Activated CD4-positive, alpha-beta T cell treated with anti-CD3 and anti-CD28 coated beads, Interleukin-2, amount 50 U/mL, for 48 hours (primary cell): ENCODE measurements at regions not wholly inside any gene's neighbourhood (a gene's known extent, or its start where the extent isn't known, plus 50 kb on each side); places are given as distances from the start of the nearest gene placed in this dataset.
"Not testable (repeated sequence)": the region's sequence is repeated elsewhere in the genome, so short reads cannot be mapped to it uniquely, and the experiment has no call there.

ENCODE experiments used
- DNase-seq, 2 experiments: peaks; one replicate each; pipeline ENCODE4 v3.0.0-alpha.2; 2020

DNA sequence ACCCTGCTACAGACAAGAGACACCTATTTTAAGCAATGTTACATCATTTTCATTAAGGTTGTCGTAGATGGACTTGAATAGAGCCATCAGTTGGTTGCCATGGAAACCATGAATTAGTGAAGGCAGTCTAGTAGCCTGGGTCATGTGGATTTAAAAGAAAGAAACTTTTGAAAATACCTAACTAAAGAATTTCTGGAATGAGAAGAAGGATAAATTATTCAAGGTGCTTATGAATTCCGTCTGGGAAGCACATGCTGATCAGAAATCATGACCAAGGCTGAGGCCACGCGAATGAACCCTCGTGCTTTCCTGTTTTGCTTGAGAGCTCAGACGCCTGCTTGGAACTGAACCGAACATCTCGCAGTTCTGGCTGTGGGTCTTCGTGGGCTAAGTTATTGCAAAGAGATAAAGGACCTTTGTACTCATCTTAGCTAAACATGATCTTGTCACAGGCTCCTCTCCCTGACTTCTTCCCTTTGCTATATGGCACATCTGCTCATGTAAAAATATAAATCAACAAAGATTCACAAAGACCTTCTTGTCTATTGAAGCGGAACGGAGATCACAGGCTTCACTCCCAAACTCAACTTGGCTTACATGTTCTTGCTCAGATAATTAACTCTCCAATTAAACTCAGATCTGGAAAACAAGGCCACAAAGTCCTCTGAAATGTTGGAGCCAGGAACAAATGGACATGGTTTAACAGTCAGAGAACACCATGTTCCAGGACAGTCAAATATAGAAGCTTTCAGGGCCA lies 140.2 kb downstream of the NUFIP1 start:
- DNase-seq = no peak

DNA sequence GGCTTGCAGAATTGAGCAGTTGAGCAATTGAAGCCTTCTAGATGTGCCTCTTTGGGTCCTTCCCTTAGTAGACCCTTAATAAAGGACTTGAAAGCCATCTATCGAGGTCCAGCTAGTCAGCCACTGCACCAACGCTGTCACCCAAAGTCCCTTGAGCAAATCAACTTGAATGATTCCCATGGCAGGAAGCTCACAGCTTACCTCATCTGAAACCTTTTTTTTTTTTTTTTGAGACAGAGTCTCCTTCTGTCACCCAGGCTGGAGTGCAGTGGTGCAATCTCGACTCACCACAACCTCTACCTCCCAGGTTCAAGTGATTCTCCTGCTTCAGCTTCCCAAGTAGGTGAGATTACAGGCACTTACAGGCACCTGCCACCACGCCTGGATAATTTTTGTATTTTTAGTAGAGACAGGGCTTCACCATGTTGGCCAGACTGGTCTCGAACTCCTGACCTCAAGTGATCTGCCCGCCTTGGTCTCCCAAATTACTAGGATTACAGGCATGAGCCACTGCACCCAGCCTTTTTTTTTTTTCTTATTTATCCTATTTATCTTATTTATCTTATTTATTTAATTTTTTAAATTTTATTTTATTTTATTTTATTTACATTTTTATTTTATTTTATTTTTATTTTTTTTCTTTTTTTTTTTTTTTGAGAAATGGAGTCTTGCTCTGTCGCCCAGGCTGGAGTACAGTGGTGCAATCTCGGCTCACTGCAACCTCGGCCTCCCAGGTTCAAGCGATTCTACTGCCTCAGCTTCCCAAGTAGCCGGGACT lies 143.8 kb downstream of the NUFIP1 start:
- not testable (repeated sequence) for DNase-seq

DNA sequence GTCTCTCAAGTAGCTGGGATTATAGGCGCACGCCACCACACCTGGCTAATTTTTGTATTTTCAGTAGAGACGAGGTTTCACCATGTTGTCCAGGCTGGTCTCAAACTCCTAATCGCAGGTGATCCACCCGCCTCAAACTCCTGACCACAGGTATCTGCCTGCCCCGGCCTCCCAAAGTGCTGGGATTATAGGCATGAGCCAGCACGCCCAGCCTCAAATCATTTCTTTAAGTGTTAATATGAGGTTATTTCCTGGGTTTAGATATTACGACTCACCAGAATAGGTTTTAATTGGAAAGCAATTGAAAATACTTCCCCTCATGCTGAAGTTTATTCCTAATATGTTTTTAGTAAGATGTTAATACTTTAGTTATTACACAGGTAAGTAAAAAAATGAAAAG lies 144.5 kb downstream of the NUFIP1 start:
- DNase-seq = no peak

DNA sequence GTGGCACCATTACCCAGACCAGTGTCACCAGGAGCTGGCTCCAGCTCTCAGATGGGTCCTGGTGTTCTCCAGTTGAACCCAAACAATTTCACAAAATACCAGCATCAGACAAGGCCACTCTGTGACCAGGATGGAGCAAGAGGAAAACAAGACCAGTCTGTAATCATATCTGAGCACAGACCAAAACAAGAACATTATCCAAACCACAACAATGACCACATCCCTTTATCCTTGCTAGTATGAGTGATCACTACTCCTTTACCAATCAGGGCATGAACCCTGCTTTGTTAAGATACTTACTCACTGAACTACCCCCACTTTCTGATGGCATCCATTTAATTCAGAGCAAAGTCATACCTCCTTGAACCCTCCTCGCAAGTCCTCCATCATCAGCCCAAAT lies 145.9 kb downstream of the NUFIP1 start:
- no peak for DNase-seq

DNA sequence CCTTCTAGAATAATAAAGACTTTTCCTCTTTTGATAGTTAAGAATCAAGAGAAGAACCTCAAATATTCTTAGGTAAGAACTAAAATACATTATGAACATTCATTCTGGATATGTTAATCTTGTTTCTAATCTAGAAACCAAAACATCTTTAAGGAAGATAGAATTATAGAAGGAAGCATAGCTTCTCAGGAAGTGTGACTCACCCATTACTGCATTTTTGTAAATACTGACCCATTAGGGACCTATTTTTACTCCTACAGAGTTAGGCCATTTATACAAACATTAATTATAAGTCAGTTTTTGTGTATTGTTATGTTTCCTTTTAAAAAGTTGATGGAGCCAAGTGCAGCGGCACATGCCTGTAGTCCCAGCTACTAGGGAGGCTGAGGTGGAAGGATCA lies 147.1 kb downstream of the NUFIP1 start:
- DNase-seq = no peak

DNA sequence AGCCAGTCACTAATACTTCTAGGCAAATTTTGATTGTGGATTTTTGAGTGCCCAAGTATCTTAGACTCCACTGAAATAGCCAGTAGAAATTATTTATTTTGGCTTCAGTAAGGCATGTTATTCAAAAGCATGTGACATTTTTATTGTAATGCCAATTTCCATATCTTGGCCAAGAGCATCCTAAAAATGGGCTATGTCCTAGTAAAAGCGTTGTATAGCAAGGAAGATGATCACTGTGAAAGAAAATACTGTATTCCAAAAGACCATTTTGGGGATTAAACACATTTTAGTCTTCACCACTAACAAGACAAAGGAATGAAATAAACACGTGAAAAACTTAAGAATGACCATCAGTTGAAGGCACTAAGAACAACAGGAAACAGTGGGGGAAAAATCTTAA lies 149.1 kb downstream of the NUFIP1 start:
- no peak for DNase-seq

DNA sequence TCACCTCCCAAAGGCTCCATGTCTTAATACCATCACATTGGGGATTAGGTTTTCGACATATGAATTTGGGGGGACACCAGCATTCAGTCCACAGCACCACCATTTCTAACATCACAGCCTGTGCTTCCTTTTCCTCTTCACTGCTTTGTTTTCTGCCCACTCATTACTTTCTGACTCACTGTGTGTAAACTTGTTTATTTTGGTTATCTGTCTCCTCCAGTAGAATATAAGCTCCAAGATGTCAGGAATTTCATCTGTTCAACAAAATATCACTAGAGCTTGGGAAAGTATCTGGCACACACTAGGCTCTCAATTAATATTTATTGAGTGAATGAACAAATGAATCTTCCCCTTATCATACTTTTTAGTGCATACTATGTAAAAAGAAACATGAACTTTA lies 152.0 kb downstream of the NUFIP1 start:
- no peak for DNase-seq

DNA sequence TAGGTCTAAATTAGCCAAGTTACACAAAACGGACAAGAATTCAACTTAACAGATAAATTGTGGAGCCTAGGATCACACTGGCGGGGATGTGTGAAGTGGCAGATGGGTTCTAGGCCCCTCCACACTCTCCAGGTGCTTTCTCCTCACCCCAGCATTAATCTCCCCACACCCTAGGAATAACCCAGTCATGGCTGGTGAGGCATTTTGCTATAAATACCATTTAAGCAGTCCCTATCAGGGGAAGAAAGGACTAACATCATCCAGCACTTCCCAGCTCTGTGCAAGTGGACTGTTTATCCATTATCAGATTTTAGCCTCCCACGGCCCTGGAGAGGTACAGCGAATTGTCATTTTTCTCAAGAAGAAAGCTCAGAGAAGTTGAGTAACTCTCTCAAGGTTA lies 154.9 kb downstream of the NUFIP1 start:
- DNase-seq = no peak

DNA sequence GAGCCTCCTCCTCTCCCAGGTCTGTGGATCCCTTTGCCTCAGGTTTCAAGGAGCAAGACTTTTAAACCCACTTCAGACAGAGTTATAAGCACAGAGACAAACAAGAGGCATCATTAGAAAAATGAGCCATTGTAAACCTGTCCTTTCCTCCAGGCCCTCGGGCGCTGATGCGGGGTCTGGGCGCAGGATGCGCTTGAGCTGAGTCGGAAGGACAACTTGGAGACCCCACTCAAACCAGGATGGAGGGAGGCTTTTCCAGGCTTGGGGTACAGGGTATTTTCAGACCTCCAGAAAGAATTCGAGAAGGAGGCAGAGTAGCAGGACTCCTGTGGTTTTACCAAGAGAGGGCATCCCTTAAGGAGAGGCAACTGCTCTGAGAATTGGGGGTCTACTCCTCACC lies 155.6 kb downstream of the NUFIP1 start:
- DNase-seq = no peak

DNA sequence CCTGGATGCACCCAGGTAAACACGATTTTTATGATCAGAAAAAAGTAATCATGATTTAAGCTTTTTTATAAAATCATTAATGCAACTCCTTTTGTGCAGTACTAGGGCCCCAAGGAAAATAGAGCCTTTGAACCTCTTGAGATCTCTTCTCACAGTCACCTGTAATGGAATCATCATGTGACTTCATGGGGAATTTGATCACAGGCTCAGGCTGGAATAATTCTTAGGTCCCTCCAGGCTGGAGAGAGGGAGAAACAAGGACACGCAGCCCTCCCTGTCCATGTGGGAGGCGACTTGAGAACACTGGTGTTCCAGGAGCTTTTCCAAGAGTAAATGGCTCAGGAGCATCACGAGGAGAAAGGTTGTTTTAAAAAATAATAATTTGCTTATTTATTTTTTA lies 156.1 kb downstream of the NUFIP1 start:
- DNase-seq = no peak

DNA sequence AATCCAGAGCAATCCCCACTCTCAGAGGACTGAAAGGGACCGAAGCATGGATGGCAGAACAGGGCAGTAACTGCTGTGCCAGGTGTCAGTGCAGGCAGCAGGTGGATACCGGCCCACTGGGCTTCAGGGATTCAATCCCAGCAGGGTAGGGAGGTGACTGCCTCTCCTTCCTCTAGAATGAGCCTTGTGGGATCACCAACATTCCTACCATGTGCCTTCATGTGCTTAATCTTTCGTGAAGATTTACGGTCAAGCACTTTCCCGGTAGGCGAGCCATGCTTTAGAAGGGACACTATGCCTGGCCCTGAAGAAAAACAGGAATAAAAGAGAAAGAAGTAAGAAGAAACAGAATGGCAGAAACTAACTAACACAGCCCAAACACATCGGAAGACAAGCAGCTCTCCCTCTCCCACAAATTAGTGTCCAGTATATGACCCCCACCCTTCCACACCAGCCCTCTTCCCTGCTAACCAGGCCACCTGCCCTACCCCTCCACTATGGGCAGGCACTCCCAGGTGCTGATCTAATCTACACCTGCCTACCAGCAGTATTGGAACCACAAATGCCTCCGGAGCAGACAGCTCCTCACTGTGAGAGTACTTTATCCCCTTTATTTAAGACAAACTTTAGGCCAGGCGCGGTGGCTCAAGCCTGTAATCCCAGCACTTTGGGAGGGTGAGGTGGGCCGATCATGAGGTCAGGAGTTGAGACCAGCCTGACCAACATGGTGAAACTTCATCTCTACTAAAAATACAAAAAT lies 162.5 kb downstream of the NUFIP1 start:
- DNase-seq = no peak

DNA sequence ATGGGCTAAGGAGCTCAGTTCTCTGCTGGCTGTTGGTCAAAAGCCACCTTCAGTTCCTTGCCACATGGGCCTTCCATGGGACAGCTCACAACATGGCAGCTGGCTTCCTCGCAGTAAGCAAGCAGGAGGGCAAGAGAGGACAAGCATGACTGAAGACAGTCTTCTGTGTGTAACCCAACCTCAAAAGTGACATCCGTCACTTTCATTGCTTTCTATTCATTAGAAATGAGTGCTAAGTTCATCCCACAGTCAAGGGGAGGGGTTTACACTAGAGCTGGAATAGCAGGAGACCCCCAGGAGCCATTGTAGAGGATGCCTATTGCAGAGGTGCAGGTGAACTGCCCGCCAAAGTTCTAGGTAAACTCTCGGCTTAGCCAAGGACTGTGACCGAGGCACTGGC lies 163.3 kb downstream of the NUFIP1 start:
- DNase-seq = no peak

DNA sequence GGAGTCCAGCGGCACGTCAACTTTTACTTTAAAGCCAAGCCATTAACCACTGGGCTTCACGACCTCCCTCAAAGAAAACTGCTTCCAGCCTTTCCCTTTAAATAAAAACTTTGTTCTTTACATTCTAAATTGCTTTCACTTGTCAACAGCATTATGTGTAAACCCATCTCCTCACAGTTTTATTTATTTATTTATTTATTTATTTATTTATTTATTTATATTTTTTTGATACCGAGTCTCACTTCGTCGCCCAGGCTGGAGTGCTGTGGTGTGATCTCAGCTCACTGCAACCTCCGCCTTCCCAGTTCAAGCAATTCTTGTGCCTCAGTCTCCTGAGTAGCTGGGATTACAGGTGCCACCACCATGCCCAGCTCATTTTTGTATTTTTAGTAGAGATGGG lies 165.7 kb downstream of the NUFIP1 start:
- not testable (repeated sequence) for DNase-seq

DNA sequence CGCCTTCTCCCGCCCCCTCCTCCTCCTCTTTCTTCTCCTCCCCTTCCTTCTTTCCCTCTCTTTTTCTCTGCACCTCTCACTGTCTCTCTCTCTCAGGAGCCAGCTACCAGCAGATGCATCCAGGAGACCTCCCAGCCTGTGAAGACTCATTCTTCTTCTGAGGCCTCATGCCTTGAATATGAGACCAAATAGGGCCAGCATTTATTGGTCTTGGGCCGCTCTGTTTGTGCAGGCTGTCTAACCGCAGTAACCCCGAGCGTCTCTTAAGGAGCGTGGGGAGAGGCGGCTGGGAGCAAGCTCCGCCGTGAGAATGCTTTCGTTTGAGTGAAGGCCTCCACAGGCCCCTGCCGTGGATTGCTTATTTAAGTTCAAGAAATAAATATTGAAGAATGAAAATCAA lies 167.0 kb downstream of the NUFIP1 start:
- DNase-seq = no peak

DNA sequence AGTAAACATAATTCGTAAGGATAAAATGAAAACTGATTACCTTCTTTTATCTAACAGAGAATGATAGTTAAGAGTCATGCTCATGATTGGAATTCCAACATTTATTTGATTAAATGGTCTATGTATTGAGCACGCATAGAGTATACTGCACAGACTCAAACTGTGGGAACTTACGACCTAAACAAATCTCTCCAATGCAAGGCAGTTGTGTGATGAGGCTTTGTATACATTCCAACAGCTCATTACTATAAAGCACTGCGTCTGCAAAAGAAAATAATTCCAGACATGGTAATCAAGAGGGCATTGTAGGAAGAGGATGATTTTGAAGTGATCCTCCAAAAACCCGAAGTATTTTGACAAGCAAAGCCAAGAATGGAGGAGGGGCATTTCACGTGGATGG lies 169.5 kb downstream of the NUFIP1 start:
- DNase-seq = no peak

DNA sequence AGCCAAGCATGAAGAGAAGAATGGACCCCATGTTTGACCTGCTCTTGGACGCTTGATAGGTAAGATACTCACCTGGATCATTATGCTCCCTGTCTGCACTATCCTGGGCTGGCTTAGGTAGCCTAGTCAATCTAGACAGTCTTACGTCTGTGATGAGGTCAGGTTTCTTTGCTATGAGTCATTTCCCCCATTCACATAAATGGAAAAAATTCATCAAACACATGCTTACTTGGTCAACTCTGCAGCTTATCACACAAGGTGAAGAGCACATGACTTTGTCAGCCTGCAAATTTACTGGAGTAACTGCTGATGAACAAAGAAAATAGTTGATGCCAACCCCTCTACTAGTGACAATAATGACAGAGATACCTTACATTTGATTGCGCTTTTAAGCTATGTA lies 170.0 kb downstream of the NUFIP1 start:
- peak; percentile 6 to 10 for DNase-seq

DNA sequence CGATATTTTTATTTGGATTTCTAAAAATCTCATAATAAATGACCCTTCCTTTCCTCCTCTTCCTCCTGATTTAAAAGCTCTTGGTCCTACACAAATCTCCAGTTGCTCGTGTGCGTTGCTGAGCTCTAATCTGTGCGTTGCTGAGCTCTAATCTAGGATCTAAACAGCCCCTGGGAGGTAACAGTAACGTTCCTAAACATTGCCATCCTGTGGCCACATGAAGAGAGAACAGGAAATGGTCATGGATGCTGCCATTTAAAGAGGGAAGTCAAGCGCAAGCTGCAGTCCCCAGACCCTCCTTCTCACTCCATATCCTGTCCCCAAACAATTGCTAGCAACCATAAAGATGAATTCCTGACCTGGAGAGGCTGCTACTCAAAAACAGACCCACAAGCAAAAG lies 170.8 kb downstream of the NUFIP1 start:
- no peak for DNase-seq

DNA sequence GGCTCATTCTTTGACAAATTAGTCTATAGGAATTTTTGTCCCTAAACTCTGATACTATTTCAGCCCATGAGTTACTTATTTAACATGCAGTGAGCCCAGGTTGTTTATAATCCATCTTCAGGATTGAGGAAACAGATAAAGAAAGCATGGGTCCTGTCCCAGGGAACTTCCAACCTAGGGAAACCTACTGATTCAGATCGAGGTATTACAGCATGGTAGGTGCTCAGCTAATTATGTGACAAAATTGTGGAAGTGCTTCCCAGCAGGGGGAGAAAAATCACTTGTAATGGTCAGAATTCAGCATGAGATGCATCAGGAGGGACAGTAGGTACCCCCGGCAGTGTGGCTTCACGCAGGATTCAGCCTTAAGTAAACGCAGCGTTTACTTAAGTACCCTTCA lies 171.3 kb downstream of the NUFIP1 start:
- no peak for DNase-seq

DNA sequence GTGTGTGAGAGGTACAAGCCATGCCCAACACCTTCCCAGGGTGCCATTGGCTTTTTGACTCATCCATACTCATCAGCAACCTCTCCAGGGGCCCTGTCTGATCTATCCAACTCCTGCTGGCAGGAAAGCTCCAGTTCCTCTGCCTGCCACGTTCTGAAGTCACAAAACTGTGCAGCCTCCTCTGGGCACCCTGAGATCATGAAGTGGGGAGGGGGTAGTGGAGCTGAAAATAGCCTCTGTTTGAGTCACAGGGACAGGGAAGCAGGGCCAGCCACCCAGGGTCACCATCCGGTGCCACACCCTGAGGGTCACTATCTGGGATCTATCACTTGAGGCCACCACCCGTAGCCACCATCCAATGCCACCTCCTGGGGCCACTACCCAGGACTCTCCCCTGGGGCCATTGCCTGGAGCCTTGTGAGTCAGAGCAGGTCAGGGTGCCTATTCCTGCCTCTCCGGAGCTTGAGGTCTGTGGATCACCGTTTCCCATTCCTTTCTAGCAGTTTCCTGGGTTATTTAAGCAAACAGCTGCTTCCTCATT lies 172.1 kb downstream of the NUFIP1 start:
- no peak for DNase-seq

DNA sequence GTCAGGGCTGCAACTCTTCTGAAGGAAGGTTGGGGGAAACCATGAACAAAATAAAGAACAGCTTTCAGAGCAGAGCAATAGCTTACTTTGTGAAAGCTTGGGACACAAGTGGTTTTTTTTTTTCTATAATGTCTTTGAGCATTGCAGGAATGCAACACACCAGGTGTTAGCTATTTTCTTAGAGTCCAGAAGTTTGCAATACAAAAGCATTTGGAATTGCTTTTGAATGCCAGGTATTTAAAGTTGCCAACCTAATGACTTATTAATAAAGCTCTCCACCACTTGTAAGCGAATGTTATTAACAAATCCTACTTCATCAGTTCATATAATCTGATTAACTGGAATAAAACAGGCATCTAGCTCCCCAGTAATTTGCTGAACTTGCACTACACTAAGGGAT lies 172.6 kb downstream of the NUFIP1 start:
- DNase-seq = no peak

DNA sequence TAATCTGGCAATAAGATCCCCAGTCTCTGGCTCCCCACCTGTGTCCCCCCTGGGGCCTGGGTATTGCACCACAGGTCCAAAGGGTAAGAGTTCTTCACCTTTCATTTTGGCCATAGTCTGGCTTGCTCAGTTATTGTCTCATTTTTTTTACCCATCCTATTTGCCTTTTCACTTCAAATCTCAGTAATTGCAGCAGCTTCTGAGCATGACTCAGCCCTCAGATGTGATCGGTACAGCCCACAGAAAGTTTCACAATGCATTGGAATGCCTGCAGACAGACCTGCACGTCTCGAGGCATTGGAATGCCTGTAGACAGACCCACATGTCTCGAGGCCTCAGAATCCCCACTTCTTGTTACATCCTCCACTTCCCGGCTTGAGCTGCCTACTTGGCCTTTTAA lies 173.6 kb downstream of the NUFIP1 start:
- peak; percentile 33 to 45 for DNase-seq

DNA sequence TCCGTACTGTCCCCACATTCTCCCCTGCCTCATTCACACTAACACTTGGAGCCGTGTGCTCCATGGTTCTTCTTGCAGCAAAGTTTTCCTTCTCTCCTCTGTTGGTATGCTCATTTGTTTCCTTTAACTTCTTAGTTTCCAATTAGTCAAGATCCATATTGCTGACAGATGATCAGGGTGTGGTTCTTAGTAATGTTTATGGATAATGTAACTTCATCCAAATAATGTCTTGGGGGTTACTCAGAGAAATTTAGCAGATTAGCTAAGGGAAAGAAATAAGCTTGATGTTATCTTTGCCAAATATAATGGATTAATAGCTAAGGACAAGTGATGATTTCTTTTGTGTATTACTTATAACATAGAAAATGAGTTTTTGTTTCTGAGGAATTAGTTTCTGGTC lies 174.4 kb downstream of the NUFIP1 start:
- DNase-seq = no peak

DNA sequence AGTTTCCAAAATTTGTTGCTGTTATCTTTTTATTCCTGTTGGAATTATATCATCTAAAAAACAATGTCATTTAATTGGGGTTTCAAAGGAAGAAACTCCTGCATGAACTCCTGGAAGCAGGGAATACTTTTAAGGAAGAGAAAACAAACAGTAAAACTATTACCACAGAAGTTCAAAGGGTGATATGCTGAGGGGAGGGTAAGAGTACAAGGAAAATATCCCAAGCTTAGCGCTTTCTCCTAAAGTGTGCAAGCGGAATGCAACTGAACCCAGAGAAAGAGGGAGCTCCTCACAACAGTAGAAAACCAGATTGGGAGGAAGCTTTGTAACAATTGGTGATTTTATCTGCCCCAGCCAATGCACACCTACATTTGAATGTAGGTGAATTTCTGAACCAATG lies 175.1 kb downstream of the NUFIP1 start:
- DNase-seq = no peak

DNA sequence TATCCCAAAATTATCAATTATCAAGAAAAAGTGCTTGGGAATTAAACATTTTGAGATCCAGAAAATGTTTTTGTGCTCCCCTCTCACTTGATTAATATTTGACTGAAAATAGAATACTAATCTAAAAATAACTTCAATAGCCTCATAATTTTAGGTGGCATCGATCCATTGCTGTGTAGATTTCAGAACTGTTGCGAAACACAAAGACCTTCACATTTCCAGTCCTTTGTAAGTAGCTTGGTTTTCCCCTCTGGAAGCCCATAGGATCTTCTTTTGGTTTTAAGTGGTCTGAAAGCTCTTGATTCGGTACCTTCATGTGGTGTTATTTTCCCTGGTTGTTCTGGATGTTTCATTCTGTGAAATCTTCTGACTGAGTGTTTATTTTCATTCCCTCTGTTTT lies 176.5 kb downstream of the NUFIP1 start:
- DNase-seq = no peak
